Transverse colon (tissue), 4 donors: ENCODE measurements at regions not wholly inside any gene's neighbourhood (a gene's known extent, or its start where the extent isn't known, plus 50 kb on each side); places are given as distances from the start of the nearest gene placed in this dataset.

Experiments used
- DNase-seq: peaks from one replicate; pipeline ENCODE4 v3.0.0-alpha.2; 2019
- H3K27ac ChIP-seq, 4 donors: fragments of 200-600 bp; sonication (generic); 2 replicates each; pipeline ENCODE4 v1.5.1; 2016 to 2018; ENCODE audit warnings: inconsistent platforms in 4 of 4
- H3K27me3 ChIP-seq: fragments of 200-600 bp; sonication (generic); 2 replicates; pipeline ENCODE4 v1.5.1; 2017; ENCODE audit warnings: inconsistent platforms
- H3K36me3 ChIP-seq, 4 donors: fragments of 200-600 bp; sonication (generic); 2 replicates each; pipeline ENCODE4 v1.5.1; 2017 to 2019; ENCODE audit warnings: inconsistent platforms in 4 of 4
- H3K4me1 ChIP-seq, 4 donors: fragments of 200-600 bp; sonication (generic); 2 replicates each; pipeline ENCODE4 v1.5.1; 2017 to 2020; ENCODE audit warnings: inconsistent platforms in 4 of 4
- H3K4me3 ChIP-seq, 4 donors: fragments of 200-600 bp; sonication (generic); 1 replicate in 1 of 4; 2 replicates in 3 of 4; pipeline versions ENCODE4 v1.5.1 to v1.6.1; 2017 to 2019; ENCODE audit warnings: inconsistent platforms in 4 of 4
- H3K9me3 ChIP-seq, 2 donors: fragments of 200-600 bp; sonication (generic); 2 replicates each; pipeline ENCODE4 v1.5.1; 2017 to 2019; ENCODE audit warnings: inconsistent platforms in 2 of 2
- CTCF ChIP-seq, 5 experiments: fragments of 200-600 bp in 3 of 5; fragments of 450-650 bp in 2 of 5; sonication (generic) in 3 of 5; IDR thresholded peaks; 1 replicate in 2 of 5; 2 replicates in 3 of 5; pipeline ENCODE4 v1.5.1; 2016 to 2017; ENCODE audit warnings: antibody characterized with exemption in 5 of 5, inconsistent platforms in 3 of 5, mild to moderate bottlenecking in 2 of 5, moderate library complexity in 1 of 5
- EP300 ChIP-seq: sonication (generic); formaldehyde crosslinking; IDR thresholded peaks from one replicate; pipeline ENCODE4 v1.6.1; 2017; ENCODE audit warnings: antibody characterized with exemption, low read depth
- POLR2A ChIP-seq: fragments of 450-650 bp; IDR thresholded peaks from one replicate; pipeline ENCODE4 v1.6.1; 2016; ENCODE audit warnings: antibody characterized with exemption, mild to moderate bottlenecking, moderate library complexity
- POLR2AphosphoS5 ChIP-seq, 3 donors: sonication (generic); formaldehyde crosslinking; IDR thresholded peaks; one replicate each; pipeline ENCODE4 v1.6.1; 2016; ENCODE audit warnings: antibody characterized with exemption in 3 of 3
- WGBS, 2 donors: methylation state at CpG; one replicate each; pipeline ENCODE4 v1.1.5; 2018; ENCODE audit warnings: low coverage in 1 of 2; 5-methylcytosine and 5-hydroxymethylcytosine counted together
- in situ Hi-C, 4 donors: fragments of 200-750 bp; cut with MboI; loops; one replicate each; pipeline versions ENCODE4 v1.15.0 to v1.15.1; 2017; ENCODE audit warnings: low sequenced_read_pairs in 3 of 4, low pct_ligation_motif_present in 1 of 4, low pct_unique_long_range_greater_than_20kb in 1 of 4
- intact Hi-C: fragments of 100-400 bp; cut with DNase I; formaldehyde crosslinking; loops from one replicate; pipeline ENCODE4 v1.15.1; 2023; ENCODE audit warnings: low total_unique reads

- TF ChIP-seq POLR2A (no peak), CTCF (IDR thresholded peaks at IDR 0.05) (no peak), POLR2AphosphoS5 (IDR thresholded peaks at IDR 0.05) (no peak), EP300 (no peak)
- Histone ChIP-seq H3K9me3 (no peaks in the 10 kb centered on the region), H3K4me1 (peaks cover 0 to 9% (median 2%) of the 10 kb centered on the region in 4 donors), H3K4me3 (no peak overlapping the region), H3K27me3 (no peaks in the 10 kb centered on the region), H3K27ac (no peak overlapping the region), H3K36me3 (no peaks in the 10 kb centered on the region)
- intact Hi-C loops: no loop called here
- 86 to 87% methylated on average over 3 of the region's 3 CpGs for WGBS, 2 donors
- no peak for DNase-seq
- in situ Hi-C loops: no loop called here
These were observed 68.3 kb downstream of the RIN2 start for GRCh38 chr20:19826179-19826914.

DNA sequence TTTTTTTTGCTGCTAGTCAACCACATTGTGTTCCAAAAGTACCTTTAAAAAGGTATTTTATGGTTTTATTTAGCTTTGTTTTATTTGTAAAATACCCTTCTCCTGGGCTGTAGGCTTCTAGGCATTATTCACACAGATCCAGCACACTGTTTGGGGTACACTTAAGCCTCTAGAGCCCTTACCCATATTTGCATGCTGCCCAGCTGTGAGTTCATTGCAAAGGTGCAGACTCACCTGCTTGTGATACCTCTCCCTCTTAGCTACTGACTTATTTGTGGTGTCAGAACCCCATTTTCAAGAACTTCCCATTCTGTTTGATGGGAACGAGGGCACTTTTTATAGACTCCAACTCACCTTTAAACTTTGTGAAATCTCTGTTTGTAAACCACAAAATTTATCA lies 69.8 kb downstream of the RIN2 start:
- TF ChIP-seq CTCF (IDR thresholded peaks at IDR 0.05) (no peak), POLR2A (no peak), EP300 (no peak), POLR2AphosphoS5 (IDR thresholded peaks at IDR 0.05) (no peak)

DNA sequence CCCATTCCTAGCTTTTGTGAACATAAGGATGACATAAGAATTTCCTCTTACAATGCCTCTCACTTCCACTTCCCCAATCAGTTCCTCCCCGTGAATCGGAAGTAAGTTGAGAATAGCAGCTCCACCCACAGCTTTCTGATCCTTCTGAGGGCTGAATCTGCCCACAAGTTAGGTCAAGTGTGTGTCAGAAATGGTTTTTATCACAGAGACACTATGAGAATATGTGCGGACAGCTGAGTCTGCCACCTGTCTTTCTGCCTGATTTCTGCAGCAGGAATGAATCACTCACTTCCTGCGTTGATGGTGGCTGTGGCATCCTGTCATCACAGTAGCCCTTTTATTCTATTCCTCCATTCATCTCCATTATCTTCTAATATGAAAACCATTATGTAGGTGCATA lies 70.2 kb downstream of the RIN2 start:
- intact Hi-C loops (no loop called here), in situ Hi-C loops (no loop called here)
- H3K27me3 ChIP-seq: no peaks in the 10 kb centered on the region

More for the DNA sequence above, 69.8 kb downstream of the RIN2 start:
- intact Hi-C loops: no loop called here
- in situ Hi-C loops: no loop called here
- Histone ChIP-seq H3K27ac (no peak overlapping the region), H3K4me1 (peaks cover 0 to 9% (median 2%) of the 10 kb centered on the region in 4 donors), H3K4me3 (no peak overlapping the region), H3K9me3 (no peaks in the 10 kb centered on the region), H3K36me3 (no peaks in the 10 kb centered on the region), H3K27me3 (no peaks in the 10 kb centered on the region)
- DNase-seq: no peak
- WGBS, 2 donors: 34 to 71% methylated on average over 1 of the region's 1 CpG

GRCh38 chr20:19830211-19830785 lies 72.2 kb downstream of the RIN2 start:
- Histone ChIP-seq H3K27ac (no peak overlapping the region), H3K4me1 (peaks cover 0 to 9% (median 2%) of the 10 kb centered on the region in 4 donors), H3K9me3 (no peaks in the 10 kb centered on the region), H3K4me3 (no peak overlapping the region), H3K27me3 (no peaks in the 10 kb centered on the region), H3K36me3 (no peaks in the 10 kb centered on the region)
- TF ChIP-seq EP300 (no peak), POLR2AphosphoS5 (IDR thresholded peaks at IDR 0.05) (no peak), POLR2A (no peak), CTCF (IDR thresholded peaks at IDR 0.05) (no peak)
- no peak for DNase-seq
- intact Hi-C loops (no loop called here), in situ Hi-C loops (no loop called here)
- WGBS, 2 donors: 66% methylated on average over 2 of the region's 2 CpGs; no CpG with 5 or more reads in 1 of the 2 donors

More for the DNA sequence above, 70.2 kb downstream of the RIN2 start:
- H3K36me3 ChIP-seq: no peaks in the 10 kb centered on the region
- no peaks in the 10 kb centered on the region for H3K9me3 ChIP-seq
- no peak overlapping the region for H3K4me3 ChIP-seq
- no peak for TF ChIP-seq CTCF (IDR thresholded peaks at IDR 0.05)
- no peak for TF ChIP-seq POLR2AphosphoS5 (IDR thresholded peaks at IDR 0.05)
- DNase-seq: no peak
- no peak overlapping the region for H3K27ac ChIP-seq
- WGBS, 2 donors: 58 to 81% methylated on average over 3 to 4 of the region's 4 CpGs
- peaks cover 0 to 9% (median 2%) of the 10 kb centered on the region in 4 donors for H3K4me1 ChIP-seq
